ENCODE measurements at regions not wholly inside any gene's neighbourhood (a gene's known extent, or its start where the extent isn't known, plus 50 kb on each side); places are given as distances from the start of the nearest gene placed in this dataset.
"Not testable (repeated sequence)": the region's sequence is repeated elsewhere in the genome, so short reads cannot be mapped to it uniquely, and the experiment has no call there.

DNA sequence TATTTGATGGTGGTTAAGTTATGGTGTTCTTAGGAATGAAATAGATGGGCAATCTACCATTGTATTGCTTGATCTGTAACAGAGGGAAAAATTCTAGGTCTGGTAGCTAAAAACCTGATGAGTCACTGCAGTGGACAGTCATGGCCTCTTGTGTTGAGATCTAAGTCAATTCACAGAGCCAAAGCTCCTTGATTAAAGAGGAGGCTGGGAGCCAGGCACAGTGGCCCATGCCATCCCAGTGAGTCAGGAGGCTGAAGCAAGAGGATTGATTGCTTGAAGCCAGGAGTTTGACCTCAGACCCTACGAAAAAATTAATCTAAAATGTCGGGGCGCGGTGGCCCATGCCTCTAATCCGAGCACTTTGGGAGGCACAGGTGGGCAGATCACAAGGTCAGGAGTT, 67.1 kb upstream of the KPNA3 start:
- in situ Hi-C loops (cut with MboI; ENCODE audit: low sequenced_read_pairs): no loop called here

GRCh38 chr13:49858178-49858856, 65.8 kb upstream of the KPNA3 start:
- in situ Hi-C loops (cut with MboI; ENCODE audit: low sequenced_read_pairs): no loop called here

DNA sequence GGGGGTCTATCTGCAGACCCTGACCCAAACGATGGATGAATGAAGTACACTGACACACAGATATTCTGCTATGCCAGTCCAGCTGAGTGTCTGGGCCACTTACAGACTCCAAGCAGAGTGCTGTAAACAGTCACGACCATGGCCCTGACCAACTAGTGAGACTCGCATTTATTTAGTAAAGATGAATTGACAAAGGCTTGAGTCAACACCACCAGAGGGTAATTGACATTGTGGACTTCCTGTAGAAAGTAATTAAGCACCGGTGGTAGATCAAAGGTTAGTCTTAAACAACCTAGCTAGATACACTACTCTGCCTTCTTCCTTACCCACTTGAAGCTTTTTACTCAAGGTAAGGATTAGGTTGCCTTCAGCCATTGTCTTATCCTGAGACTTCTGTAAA, 63.4 kb upstream of the KPNA3 start:
- in situ Hi-C loops (cut with MboI; ENCODE audit: low sequenced_read_pairs): no loop called here

DNA sequence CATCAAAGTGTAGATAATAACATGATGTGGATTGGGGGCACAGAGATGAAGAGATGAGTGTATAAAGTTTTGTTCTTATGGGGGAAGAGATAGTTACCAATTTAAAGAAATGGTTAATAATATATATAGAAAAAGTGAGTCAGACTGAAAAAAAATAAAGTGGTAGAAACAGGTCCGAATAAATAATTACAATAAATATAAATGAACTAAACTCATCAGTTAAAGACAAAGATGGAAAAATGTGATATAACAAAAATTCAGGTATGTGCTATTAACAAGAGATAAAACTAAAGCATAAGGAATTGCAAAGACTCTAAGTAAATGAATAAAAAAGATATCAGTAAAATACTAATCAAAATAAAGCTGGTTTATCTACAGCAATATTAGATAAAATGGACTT, 61.1 kb upstream of the KPNA3 start:
- in situ Hi-C loops (cut with MboI; ENCODE audit: low sequenced_read_pairs): no loop called here

- in situ Hi-C loops (cut with MboI; ENCODE audit: low sequenced_read_pairs): not testable (repeated sequence)
These were observed 60.0 kb upstream of the KPNA3 start for GRCh38 chr13:49852460-49852859.

DNA sequence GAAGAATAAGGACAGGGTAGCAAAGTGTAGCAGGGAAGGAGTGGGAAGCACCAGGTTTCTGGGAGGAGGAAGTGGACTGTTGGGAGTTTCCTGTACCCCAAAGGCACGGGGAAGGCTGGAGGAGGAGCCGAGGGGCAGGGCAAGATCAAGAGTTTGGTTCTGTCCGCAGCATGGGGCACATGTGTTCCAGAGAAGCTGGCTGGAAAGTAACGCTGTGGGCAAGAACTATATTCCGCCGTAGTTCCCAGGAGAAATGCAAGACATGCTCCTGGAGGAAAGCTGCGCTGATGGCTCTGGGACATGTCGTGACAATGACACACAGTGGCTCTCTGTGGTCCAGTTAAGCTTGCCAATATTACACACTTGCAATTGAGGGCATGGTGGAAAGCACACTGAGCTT, 51.7 kb upstream of the KPNA3 start:
- in situ Hi-C loops (cut with MboI; ENCODE audit: low sequenced_read_pairs): loop anchor here (10.0 kb wide), 1 partner anchor 179 kb away; no protein-coding TSS in a partner anchor

Data from HL-60/S4 treated with phorbol 12-myristate 13-acetate at 8.2 ng/mL for 4 days and 3 days (cell line).